Breast epithelium (tissue), 3 donors: ENCODE measurements at regions not wholly inside any gene's neighbourhood (a gene's known extent, or its start where the extent isn't known, plus 50 kb on each side); places are given as distances from the start of the nearest gene placed in this dataset.

Source experiments
- CTCF ChIP-seq, 3 donors: fragments of 450-650 bp; IDR thresholded peaks; one replicate each; pipeline ENCODE4 v1.5.1; 2016 to 2017; ENCODE audit warnings: antibody characterized with exemption in 3 of 3, mild to moderate bottlenecking in 3 of 3, moderate library complexity in 3 of 3
- POLR2A ChIP-seq: fragments of 450-650 bp; IDR thresholded peaks from one replicate; pipeline ENCODE4 v1.6.1; 2016; ENCODE audit warnings: antibody characterized with exemption, mild to moderate bottlenecking, moderate library complexity

- TF ChIP-seq CTCF (IDR thresholded peaks at IDR 0.05) (no peak), POLR2A (no peak)
Measured at GRCh38 chr1:73100216-73100615, 817.9 kb upstream of the NEGR1 start.
